ENCODE measurements at regions not wholly inside any gene's neighbourhood (a gene's known extent, or its start where the extent isn't known, plus 50 kb on each side); places are given as distances from the start of the nearest gene placed in this dataset.

- TF ChIP-seq REST (IDR thresholded peaks at IDR 0.05) = no peak
- TF ChIP-seq HOXA7 (CRISPR knock-in tag; IDR thresholded peaks at IDR 0.05) = no peak
- TF ChIP-seq RFX5 (IDR thresholded peaks at IDR 0.05) = no peak
- no peak for TF ChIP-seq CBX8 (IDR thresholded peaks at IDR 0.05)
- TF ChIP-seq ELK1 (IDR thresholded peaks at IDR 0.05; ENCODE audit: low read depth, low read length) = no peak
- TF ChIP-seq E2F6 (IDR thresholded peaks at IDR 0.05; ENCODE audit: borderline replicate concordance, low read depth) = no peak
- TF ChIP-seq POLR2A (IDR thresholded peaks at IDR 0.05; ENCODE audit: low read length) = no peak
- no peak for TF ChIP-seq POLR2AphosphoS2 (conservative IDR thresholded peaks at IDR 0.05; ENCODE audit: low read length)
- TF ChIP-seq HOXB13 (CRISPR knock-in tag; IDR thresholded peaks at IDR 0.05; ENCODE audit: low read depth) = no peak
- TF ChIP-seq USF2 (IDR thresholded peaks at IDR 0.05) = no peak
- TF ChIP-seq KDM1A (IDR thresholded peaks at IDR 0.05; ENCODE audit: low read depth) = no peak
These were observed 197.0 kb downstream of the ZC3H11B start (continued) for GRCh38 chr1:219415915-219416314.

GRCh38 chr1:219415433-219415832 lies 197.5 kb downstream of the ZC3H11B start:
- CTCF ChIA-PET = no interaction called here
- POLR2A ChIA-PET = no interaction called here
- Histone ChIP-seq H3K27ac (no peak overlapping the region), H3K4me3 (no peak overlapping the region), H3K9me3 (no peaks in the 10 kb centered on the region), H3K4me1 (peaks cover 8% of the 10 kb centered on the region; the same call in 1 of the 3 replicates), H3K4me2 (no peak overlapping the region)
- no peak for FAIRE-seq
- TF ChIP-seq ZNF302 (CRISPR knock-in tag; IDR thresholded peaks at IDR 0.05) (no peak), BHLHE40 (IDR thresholded peaks at IDR 0.05; ENCODE audit: low read depth, low read length) (no peak), FOSL2 (IDR thresholded peaks at IDR 0.05) (no peak), FOSL2 (CRISPR knock-in tag; IDR thresholded peaks at IDR 0.05) (no peak), ELK1 (IDR thresholded peaks at IDR 0.05; ENCODE audit: low read depth, low read length) (no peak), KDM5A (IDR thresholded peaks at IDR 0.05) (no peak), MAX (IDR thresholded peaks at IDR 0.05) (no peak), ZFP36 (IDR thresholded peaks at IDR 0.05; ENCODE audit: borderline replicate concordance, partially characterized antibody) (no peak), POLR2AphosphoS2 (conservative IDR thresholded peaks at IDR 0.05; ENCODE audit: low read length) (no peak)
- no peak for DNase-seq (ENCODE audit: low read depth in 1 of 2, low spot score in 1 of 2)
- 88% methylated on average over 2 of the region's 2 CpGs for WGBS (ENCODE audit: missing lambda C conversion rate)
- no peak for ATAC-seq

GRCh38 chr1:219414250-219414649 lies 198.7 kb downstream of the ZC3H11B start:
- Histone ChIP-seq H3K4me1 (0 out of 3 replicates have a peak, but pooled peaks cover 3% of the 10 kb centered on the region), H3K9me3 (no peaks in the 10 kb centered on the region), H3K4me3 (no peak overlapping the region), H3K27ac (no peak overlapping the region), H3K4me2 (no peak overlapping the region)
- 25% methylated on average over 4 of the region's 4 CpGs for WGBS (ENCODE audit: missing lambda C conversion rate)
- DNase-seq (ENCODE audit: low read depth in 1 of 2, low spot score in 1 of 2) = no peak
- ATAC-seq = no peak
- CTCF ChIA-PET = no interaction called here
- FAIRE-seq = no peak
- POLR2A ChIA-PET = no interaction called here
- TF ChIP-seq PBX3 (IDR thresholded peaks at IDR 0.05) = no peak
- no peak for TF ChIP-seq ZC3H11A (IDR thresholded peaks at IDR 0.05)
- TF ChIP-seq HOXB5 (CRISPR knock-in tag; IDR thresholded peaks at IDR 0.05) = no peak
- no peak for TF ChIP-seq RARB (CRISPR knock-in tag; IDR thresholded peaks at IDR 0.05)
- no peak for TF ChIP-seq TFCP2L1 (CRISPR knock-in tag; IDR thresholded peaks at IDR 0.05)
- no peak for TF ChIP-seq CEBPB (IDR thresholded peaks at IDR 0.05)
- no peak for TF ChIP-seq NFE2L2 (conservative IDR thresholded peaks at IDR 0.05; ENCODE audit: low read length)
- TF ChIP-seq EHF (CRISPR knock-in tag; IDR thresholded peaks at IDR 0.05) = no peak
- no peak for TF ChIP-seq RNF2 (IDR thresholded peaks at IDR 0.05; ENCODE audit: borderline replicate concordance, low read depth)
- no peak for TF ChIP-seq CHD2 (IDR thresholded peaks at IDR 0.05; ENCODE audit: low read length, partially characterized antibody)
- no peak for TF ChIP-seq ATOH8 (CRISPR knock-in tag; IDR thresholded peaks at IDR 0.05; ENCODE audit: low read depth)

Measured in A549 (cell line).